GM21619 (cell line): ENCODE measurements at regions not wholly inside any gene's neighbourhood (a gene's known extent, or its start where the extent isn't known, plus 50 kb on each side); places are given as distances from the start of the nearest gene placed in this dataset.
"Not testable (repeated sequence)": the region's sequence is repeated elsewhere in the genome, so short reads cannot be mapped to it uniquely, and the experiment has no call there.

Source experiments
- ATAC-seq: cut with Tn5 transposase; IDR thresholded peaks from one replicate; pipeline ENCODE4 v1.9.1; 2021; ENCODE audit not compliant: unreplicated experiment

DNA sequence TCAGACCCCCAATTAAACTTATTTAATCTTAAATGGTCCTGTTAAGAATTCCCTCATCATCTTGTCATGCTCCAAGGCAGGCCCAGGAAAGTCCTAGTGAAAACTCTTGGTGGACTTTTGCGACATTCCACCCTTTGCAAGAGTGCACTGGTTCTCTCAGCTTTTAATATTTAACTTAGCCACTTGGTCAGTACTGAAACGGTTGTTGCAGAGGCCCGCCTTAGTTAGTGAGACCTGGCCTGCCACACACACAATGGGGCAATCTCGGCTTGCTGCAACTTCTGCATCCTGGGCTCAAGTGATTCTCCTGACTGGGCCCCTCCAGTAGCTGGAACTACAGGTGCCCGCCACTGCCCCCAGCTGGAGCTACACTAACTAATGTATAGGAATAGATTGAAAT lies 1366.0 kb downstream of the UQCRFS1 start:
- ATAC-seq, result no peak

DNA sequence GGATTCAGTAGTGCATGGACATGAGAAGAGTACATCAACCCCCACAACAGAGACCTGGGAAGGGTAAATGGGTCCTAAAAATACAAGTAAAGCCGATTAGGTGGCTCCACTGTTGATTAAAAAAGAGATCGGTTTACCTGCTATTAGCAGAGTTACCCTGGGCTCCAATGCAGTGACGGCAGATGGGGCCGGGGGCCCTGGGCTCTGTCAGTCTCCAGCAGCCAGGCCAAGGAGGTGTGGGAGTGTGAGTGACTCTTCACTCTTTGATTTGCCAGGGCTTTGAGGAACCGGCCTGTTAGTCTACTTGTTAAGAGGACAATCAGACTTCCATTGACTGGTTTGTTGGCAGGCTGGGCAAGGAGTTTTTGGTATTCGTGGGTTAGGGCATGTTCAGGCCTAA lies 1368.7 kb downstream of the UQCRFS1 start:
- ATAC-seq, result no peak

DNA sequence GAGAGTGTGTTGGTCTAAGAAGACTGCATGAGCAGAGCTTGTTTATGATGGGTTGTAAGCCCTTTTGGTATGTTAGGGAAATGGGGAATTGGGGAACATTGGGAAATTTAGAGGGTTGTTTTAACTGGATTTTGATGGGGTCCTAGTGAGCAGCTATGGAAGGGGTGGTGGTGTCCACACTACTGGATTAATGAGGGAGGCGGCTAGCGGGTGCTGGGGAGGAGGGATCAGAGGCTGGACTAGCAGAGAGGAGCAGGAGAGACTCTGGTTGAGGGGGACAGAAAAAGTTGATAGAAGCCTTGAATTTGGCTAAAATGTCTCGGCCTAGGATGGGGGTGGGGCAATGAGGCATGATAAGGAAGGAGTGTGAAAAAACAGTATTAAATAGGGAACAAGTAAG lies 1369.1 kb downstream of the UQCRFS1 start:
- no peak for ATAC-seq

- no peak for ATAC-seq
Measured at GRCh38 chr19:27833031-27833430, 1379.9 kb downstream of the UQCRFS1 start.

DNA sequence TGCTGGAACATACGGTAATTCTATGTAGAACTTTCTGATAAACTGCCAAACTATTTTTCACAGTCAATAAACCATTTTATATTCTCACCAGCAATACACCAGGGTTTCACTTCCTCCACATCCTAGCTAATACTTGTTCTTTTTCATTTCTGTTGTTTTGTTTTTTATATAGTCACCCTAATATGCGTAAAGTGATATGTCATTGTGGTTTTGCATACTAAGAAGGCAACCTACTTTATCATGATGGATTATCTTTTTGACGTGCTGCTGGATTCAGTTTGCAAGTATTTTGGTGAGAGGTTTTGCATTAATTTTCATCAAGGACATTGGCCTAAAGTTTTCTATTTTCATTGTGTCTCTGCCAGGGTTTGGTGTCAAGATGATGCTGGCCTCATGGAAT lies 1384.1 kb downstream of the UQCRFS1 start:
- ATAC-seq, result no peak

DNA sequence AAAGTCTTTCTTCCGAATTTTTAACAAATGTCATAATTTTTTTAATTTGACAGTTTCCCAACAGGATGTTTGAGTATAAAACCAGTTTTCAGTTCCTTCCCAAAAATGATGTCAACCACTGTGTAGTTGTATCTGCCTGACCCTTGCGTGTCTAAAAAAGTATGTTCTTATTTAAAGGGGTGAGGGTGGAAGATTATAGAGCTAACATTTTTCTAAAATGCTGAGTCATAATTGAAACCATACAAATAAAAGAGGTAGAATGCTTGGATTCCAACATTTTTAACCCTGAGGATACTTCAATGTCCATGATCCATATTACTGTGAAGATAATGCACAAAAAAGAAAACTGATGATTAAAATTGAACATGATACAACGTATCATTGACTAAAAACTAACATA lies 1388.8 kb downstream of the UQCRFS1 start:
- no peak for ATAC-seq

DNA sequence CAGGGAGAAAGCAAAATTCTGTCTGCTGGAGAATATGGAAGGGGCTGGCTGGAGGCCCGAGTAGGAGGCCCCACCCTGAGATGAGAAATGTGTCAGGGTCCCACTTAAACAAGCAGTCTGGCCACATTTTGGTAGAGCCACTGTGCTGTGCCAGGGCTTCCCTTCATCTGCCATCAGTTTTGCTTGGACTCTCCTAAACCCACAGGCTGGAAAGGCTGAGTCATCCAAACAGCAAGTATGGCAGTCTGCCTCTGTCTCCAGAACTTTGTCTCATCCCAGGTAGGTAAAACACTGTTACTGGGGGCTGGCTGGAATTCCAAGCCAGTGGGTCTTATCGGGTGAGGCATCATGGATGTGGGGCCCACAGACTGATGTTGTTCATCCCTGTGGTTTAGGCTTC lies 1390.6 kb downstream of the UQCRFS1 start:
- no peak for ATAC-seq

DNA sequence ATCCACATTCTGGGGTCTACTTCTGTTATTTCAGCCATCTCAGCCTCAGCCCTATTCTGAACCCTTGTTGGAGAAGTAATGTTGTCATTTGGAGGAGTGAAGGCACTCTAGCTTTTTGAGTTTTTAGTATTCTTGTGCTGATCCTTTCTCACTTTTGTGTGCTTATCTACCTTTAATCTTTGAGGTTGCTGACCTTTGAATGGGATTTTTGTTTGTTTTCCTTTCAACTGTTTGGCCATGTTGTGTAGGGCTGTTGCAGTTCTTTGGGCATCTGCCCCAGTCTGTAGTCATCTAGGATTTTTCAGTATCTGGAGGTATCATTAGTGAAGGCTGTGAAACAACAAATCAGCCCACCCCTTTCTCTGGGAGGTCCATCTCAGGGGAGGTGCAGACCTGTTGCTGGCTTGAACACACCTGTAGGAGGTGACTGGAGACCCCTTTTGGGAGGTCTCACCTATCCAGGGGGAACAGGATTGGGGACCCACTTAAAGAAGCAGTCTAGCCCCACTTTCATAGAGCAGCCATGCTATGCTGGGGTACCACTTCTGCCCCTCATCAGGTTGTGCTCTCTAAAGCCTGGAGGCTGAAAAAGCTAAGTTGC lies 1391.4 kb downstream of the UQCRFS1 start:
- no peak for ATAC-seq

GRCh38 chr19:27815985-27816384 lies 1397.0 kb downstream of the UQCRFS1 start:
- no peak for ATAC-seq

DNA sequence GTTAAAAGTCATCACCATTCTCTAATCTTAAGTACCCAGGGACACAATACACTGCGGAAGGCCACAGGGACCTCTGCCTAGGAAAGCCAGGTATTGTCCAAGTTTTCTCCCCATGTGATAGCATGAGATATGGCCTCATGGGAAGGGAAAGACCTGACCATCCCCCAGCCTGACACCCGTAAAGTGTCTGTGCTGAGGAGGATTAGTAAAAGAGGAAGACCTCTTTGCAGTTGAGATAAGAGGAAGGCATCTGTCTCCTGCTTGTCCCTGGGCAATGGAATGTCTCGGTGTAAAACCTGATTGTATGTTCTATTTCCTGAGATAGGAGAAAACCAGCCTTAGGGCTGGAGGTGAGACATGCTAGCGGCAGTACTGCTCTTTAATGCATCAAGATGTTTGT lies 1398.1 kb downstream of the UQCRFS1 start:
- ATAC-seq, result not testable (repeated sequence)

DNA sequence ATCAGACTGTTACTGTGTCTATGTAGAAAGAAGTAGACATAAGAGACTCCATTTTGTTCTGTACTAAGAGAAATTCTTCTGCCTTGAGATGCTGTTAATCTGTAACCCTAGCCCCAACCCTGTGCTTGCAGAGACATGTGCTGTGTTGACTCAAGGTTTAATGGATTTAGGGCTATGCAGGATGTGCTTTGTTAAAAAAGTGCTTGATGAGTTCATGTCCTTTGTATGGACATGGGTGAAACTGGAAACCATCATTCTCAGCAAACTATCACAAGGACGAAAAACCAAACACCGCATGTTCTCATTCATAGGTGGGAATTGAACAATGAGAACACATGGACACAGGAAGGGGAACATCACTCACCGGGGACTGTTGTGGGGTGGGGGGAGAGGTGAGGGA lies 1398.7 kb downstream of the UQCRFS1 start:
- not testable (repeated sequence) for ATAC-seq

DNA sequence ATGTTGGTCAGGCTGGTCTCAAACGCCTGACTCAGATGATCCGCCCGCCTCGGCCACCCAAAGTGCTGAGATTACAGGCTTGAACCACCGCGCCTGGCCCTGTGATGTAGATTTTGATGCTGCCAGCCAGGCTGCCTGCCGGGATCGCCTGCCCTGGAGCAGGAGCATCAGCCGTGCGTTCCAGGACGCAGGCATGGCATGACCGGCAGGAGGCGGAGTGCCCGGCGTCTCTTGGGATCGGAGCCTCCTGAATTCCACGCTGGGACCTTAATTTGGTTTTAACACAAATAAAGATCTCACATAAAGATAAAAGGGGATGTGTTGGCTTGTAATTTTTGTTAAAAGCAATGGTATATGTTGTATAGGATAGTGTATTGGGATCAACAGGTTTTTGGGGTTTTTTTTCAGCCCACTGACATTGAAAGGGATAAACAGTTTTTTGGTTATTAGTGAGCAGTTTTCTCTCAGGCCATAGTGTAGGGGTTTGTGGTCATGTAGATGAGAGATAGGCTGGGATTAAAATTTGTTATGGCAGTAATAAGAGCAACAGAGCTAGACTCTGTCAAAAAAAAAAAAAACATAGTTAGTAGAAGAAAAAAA lies 1406.4 kb downstream of the UQCRFS1 start:
- no peak for ATAC-seq

GRCh38 chr19:27805848-27806247 lies 1407.1 kb downstream of the UQCRFS1 start:
- no peak for ATAC-seq

- ATAC-seq, result not testable (repeated sequence)
Measured at GRCh38 chr19:27802293-27802692, 1410.7 kb downstream of the UQCRFS1 start.

GRCh38 chr19:27796540-27796939 lies 1416.4 kb downstream of the UQCRFS1 start:
- no peak for ATAC-seq

GRCh38 chr19:27796073-27796472 lies 1416.9 kb downstream of the UQCRFS1 start:
- ATAC-seq, result no peak

DNA sequence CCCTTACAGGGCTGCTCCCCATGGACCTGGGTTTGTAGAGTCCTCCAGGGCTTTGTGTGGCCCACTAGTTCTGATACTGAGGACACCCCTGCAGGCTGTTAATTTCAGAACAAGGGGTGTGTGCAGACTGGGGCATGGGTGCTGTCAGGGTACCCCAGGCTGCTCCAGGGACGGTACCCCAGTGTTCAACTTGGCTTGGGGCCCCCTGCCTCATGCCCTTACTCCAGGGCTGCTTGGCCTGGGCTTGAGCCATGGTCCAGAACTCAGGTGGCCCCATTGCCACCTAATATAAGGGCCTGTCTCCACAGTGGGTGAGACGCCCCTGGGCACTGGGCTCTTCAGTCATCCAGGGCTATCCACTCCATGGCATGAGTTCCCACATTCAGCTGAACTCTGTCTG lies 1417.6 kb downstream of the UQCRFS1 start:
- no peak for ATAC-seq

DNA sequence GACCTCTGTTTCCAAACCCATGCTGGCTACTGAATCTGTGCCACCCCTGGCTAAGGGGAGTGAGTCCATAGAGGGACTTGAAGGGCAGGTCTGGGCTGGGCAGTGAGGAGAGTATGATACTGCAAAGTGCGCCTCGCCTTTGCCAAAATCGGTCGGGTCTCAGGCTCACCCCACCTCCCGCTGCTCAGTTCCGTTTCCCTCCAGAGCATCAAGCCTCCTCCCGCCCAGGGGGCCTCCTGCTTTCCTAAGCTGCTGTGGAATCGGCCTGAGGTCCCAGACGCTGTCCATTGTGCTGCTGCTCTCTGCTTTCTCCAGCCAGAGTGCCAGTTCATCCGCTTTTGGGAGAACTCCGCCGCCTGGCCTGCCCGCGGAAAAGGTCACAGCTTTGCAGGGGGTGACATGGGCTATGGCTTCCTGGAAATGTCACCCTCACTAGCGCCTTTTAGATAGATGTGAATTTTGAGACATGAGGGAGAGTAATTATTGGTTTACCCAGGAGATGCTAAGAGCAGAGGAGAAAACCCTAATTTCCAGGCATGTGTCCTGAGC lies 1418.4 kb downstream of the UQCRFS1 start:
- ATAC-seq, result peak; percentile 4

- ATAC-seq, result peak; percentile 85
Measured at GRCh38 chr19:27793644-27794493, 1419.1 kb downstream of the UQCRFS1 start.

DNA sequence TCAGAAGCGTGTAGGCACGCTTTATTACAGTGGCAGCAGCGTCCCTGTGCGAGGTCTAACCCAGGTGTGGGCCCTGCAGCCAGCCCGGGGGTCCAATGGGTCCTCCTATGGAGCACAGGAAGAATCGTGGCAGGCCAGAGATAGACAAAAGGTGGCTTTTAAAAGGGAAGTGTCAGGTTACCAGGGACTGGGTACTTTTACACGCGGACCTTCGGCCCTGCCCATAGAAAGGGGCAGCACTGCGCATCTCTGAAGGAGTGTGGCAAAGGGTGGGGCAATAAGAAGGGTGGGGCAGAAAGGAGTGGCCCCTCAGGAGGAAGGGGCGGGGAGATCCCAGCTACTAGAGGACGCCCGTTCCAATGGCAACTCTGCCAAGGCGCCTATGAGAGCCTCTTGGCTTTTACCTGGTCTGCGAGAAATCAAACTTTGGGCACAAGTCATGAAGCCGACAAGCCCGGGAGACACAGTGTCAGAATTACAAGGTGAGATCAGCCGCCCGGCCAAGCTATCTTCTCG lies 1419.8 kb downstream of the UQCRFS1 start:
- peak; percentile 57 for ATAC-seq

GRCh38 chr19:27792576-27793127 lies 1420.3 kb downstream of the UQCRFS1 start:
- no peak for ATAC-seq
